ENCODE measurements at regions not wholly inside any gene's neighbourhood (a gene's known extent, or its start where the extent isn't known, plus 50 kb on each side); places are given as distances from the start of the nearest gene placed in this dataset.

DNA sequence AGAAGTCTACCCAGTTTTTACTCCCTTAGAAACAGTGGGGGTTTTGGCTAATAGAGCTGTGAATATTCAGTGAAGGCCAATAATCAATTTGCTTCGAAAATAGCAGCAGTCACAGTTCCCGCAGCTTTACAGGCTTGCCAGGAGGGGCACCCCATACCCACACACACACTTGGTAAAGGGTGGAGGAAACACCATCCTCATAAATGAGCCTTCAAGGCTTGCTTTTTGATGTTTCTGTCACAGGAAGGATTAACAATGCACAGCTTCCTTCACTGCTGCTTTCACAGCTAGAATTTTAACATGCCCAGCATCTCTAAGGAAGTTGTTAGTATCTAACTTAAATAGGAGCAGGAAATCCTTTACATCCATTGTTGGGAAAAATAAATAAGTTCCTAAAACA lies 1247.5 kb upstream of the C9orf72 start:
- TF ChIP-seq, protein P1, sequence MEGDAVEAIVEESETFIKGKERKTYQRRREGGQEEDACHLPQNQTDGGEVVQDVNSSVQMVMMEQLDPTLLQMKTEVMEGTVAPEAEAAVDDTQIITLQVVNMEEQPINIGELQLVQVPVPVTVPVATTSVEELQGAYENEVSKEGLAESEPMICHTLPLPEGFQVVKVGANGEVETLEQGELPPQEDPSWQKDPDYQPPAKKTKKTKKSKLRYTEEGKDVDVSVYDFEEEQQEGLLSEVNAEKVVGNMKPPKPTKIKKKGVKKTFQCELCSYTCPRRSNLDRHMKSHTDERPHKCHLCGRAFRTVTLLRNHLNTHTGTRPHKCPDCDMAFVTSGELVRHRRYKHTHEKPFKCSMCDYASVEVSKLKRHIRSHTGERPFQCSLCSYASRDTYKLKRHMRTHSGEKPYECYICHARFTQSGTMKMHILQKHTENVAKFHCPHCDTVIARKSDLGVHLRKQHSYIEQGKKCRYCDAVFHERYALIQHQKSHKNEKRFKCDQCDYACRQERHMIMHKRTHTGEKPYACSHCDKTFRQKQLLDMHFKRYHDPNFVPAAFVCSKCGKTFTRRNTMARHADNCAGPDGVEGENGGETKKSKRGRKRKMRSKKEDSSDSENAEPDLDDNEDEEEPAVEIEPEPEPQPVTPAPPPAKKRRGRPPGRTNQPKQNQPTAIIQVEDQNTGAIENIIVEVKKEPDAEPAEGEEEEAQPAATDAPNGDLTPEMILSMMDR (IDR thresholded peaks at IDR 0.05) = no peak
- TF ChIP-seq POLR2A (IDR thresholded peaks at IDR 0.05) = no peak

Data from right lobe of liver (tissue), 4 donors.